H1 (cell line): ENCODE measurements at regions not wholly inside any gene's neighbourhood (a gene's known extent, or its start where the extent isn't known, plus 50 kb on each side); places are given as distances from the start of the nearest gene placed in this dataset.

Experiments
- BCL11A ChIP-seq, 2 experiments: IDR thresholded peaks; one replicate each; pipeline ENCODE4 v1.6.1; 2011; ENCODE audit warnings: low read depth in 2 of 2, low read length in 2 of 2, mild to moderate bottlenecking in 2 of 2
- CHD1 ChIP-seq: IDR thresholded peaks from 2 replicates; pipeline ENCODE4 v1.6.1; 2012; ENCODE audit warnings: low read depth, low read length, improper control_type of control experiment
- CHD7 ChIP-seq: fragments of 300-600 bp; sonication (generic); IDR thresholded peaks from 2 replicates; pipeline ENCODE4 v1.7.1; 2012; ENCODE audit warnings: low read length, moderate library complexity, mild to moderate bottlenecking, inconsistent platforms; ENCODE audit not compliant: insufficient replicate concordance
- CTCF ChIP-seq, 3 experiments: IDR thresholded peaks; 1 replicate in 2 of 3; 2 replicates in 1 of 3; pipeline versions ENCODE4 v1.5.1 to v1.6.1; 2011; ENCODE audit warnings: low read length in 3 of 3, mild to moderate bottlenecking in 3 of 3, inconsistent platforms in 2 of 3, low read depth in 1 of 3, moderate library complexity in 1 of 3; ENCODE audit not compliant: insufficient read depth in 1 of 3; ENCODE audit errors: control extremely low read depth in 1 of 3
- E2F6 ChIP-seq: IDR thresholded peaks from 2 replicates; pipeline ENCODE4 v1.6.1; 2012; ENCODE audit warnings: inconsistent platforms
- EGR1 ChIP-seq: IDR thresholded peaks from 2 replicates; pipeline ENCODE4 v1.6.1; 2011; ENCODE audit warnings: low read depth, low read length, borderline replicate concordance
- EZH2 ChIP-seq: fragments of 200-600 bp; sonication (generic); IDR thresholded peaks from 2 replicates; pipeline ENCODE4 v1.7.1; 2012; ENCODE audit warnings: low read depth, mild to moderate bottlenecking, moderate library complexity, low read length, inconsistent platforms; ENCODE audit not compliant: severe bottlenecking
- RXRA ChIP-seq: IDR thresholded peaks from 2 replicates; pipeline ENCODE4 v1.6.1; 2011; ENCODE audit warnings: low read depth, mild to moderate bottlenecking, low read length, moderate library complexity; ENCODE audit not compliant: insufficient read depth
- SIRT6 ChIP-seq: IDR thresholded peaks from one replicate; pipeline ENCODE4 v1.7.1; 2012; ENCODE audit warnings: low read length, inconsistent platforms

GRCh38 chr11:121965330-121965729 is 150.7 kb downstream of the BLID start (continued):
- TF ChIP-seq CHD7 (no peak), CTCF (IDR thresholded peaks at IDR 0.05; ENCODE audit: control extremely low read depth in 1 of 3, insufficient read depth in 1 of 3, low read depth in 1 of 3, low read length in 3 of 3) (no peak), RXRA (no peak), BCL11A (IDR thresholded peaks at IDR 0.05; ENCODE audit: low read depth in 2 of 2, low read length in 2 of 2) (no peak), EZH2 (no peak), EGR1 (no peak), CHD1 (no peak), E2F6 (no peak), SIRT6 (no peak)
